G401 (cell line): ENCODE measurements at regions not wholly inside any gene's neighbourhood (a gene's known extent, or its start where the extent isn't known, plus 50 kb on each side); places are given as distances from the start of the nearest gene placed in this dataset.
"Not testable (repeated sequence)": the region's sequence is repeated elsewhere in the genome, so short reads cannot be mapped to it uniquely, and the experiment has no call there.

Experiments
- DNase-seq: peaks from one replicate; pipeline ENCODE4 v3.0.0-alpha.2; 2015; ENCODE audit warnings: low spot score
- in situ Hi-C: cut with HindIII; loops from 2 replicates; pipeline ENCODE4 v1.10.0; 2016; ENCODE audit warnings: low sequenced_read_pairs, mixed read lengths

GRCh38 chr6:147930745-147931144 lies 411.9 kb upstream of the SASH1 start:
- in situ Hi-C loops, result no loop called here
- no peak for DNase-seq

GRCh38 chr6:147933224-147933623 lies 409.4 kb upstream of the SASH1 start:
- no peak for DNase-seq
- in situ Hi-C loops, result no loop called here

GRCh38 chr6:147935656-147936055 lies 407.0 kb upstream of the SASH1 start:
- no peak for DNase-seq
- in situ Hi-C loops, result no loop called here

DNA sequence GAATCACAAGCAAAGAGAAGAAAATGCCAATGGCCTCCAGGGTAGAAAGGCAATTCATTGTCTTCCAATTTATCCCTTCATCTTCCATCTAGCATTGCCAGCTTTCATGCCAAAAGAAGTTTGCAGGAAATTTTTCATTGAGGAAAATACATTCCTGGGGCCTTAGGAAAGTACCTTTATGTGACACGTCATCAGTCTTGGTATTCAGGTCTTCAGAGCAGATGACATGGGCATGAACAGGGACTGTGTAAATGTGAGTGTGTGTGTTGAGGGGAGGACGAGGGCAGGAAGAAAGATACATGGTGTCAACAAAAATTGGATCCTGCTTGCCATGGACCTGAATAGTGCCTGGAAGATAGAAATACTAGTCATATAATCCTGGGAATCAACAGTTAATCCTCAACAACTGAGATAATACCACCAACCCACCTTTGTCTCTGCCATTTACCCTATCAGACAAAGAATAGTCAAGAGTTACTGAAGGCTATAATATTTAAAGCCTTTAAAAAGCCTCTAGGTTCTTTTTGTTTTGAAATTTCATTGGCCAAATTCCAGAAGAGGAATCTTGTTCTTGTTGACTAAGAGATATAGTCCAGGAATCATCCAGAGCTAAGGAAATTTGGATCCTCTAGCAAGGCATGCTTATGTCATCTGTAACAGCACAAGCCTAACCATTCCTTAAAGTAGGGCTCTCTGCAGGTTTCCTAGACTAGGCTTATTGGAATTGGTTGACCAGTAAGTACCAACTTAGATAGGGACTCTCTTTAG lies 405.8 kb upstream of the SASH1 start:
- in situ Hi-C loops, result no loop called here
- no peak for DNase-seq

DNA sequence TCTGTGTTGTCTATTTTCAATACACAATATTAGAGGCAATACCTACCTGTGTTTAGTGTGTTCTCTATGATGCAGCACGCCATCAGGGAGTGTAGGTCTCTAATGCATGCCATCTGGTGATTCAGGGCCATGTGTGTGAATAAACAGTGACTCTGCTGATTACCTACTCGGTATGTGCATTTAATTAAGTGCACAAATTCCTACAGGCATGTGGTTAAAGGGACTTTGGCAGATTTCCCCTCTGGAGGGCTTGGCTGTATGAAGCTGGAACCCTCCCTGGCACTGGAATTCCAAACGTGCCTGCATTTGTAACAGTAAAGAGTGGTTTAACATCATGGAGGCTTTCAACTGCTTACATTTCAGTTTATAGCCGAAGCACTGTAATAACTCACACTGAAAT lies 401.5 kb upstream of the SASH1 start:
- in situ Hi-C loops, result no loop called here
- no peak for DNase-seq

DNA sequence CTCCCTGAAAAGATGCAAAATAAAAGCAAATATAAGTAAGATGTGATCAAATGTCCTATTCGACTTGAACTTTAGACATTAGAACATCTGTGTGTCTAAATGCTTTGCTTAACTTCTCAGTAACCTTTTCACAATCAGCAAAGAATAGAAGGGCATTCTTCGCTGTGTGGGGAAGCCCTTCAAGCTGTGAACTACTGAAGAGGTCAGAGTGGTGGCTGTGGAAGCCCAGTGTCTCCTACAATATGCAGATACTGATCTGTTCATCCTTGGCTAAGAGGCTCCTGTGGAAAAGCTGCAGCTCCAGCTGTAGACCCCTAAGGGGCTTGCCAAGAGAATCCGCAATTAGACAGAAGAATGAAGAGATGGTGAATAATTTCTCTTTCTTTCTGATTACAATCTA lies 400.3 kb upstream of the SASH1 start:
- DNase-seq, result no peak
- in situ Hi-C loops, result no loop called here

GRCh38 chr6:147944122-147944521 lies 398.5 kb upstream of the SASH1 start:
- in situ Hi-C loops, result no loop called here
- DNase-seq, result no peak

DNA sequence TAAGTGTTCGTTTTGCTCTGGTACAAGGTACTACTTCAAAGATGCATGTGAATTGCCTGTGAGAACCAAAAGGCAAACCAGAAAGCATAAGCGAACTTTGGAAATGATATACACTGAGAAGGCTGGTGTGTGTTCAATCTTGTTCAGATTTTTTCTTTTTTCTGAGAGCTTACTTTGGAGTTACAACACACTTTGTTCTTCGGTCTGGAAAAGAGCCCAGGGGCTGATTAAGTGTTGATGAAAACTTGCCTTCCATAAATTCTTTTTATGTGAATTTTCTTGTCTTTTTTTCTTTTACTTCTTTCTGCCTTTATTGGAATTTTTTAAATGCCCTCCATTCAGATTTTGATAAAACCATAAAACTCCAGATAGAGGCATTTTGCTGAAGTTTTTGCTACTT lies 395.1 kb upstream of the SASH1 start:
- in situ Hi-C loops, result no loop called here
- DNase-seq, result no peak

DNA sequence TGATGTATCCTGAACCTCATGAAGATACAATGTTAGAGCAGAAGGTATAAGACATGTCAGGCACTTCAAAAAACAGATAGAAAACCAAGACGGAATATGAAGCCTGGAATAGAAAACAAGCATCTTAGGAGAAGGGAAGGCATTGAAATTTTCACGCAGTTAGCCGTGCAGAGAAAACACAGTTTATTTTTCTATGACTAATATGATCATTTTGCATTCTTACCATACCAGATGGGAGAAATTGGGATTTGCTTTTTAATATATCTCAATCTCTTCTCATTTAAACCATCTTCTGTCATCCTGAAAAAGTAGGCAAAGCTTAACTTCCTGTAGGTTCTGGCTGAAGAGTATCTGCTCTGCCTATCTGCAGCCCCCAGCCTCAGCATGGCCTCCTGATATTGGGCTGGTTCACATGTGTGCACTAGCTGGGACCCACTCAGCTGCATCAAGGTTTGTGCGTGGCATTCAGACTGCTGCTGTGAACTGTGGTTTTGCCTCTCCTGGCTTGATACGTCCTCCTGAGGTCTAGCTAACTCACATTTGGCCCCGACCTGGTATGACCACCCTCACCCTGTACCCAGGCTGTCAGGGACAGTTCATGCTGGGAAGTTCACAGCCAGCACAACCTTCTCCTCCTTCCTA lies 392.5 kb upstream of the SASH1 start:
- in situ Hi-C loops, result no loop called here
- no peak for DNase-seq

GRCh38 chr6:147950623-147950987 lies 392.0 kb upstream of the SASH1 start:
- in situ Hi-C loops, result no loop called here

GRCh38 chr6:147951726-147952125 lies 390.9 kb upstream of the SASH1 start:
- in situ Hi-C loops, result no loop called here
- no peak for DNase-seq

More at GRCh38 chr6:147950623-147950987, 392.0 kb upstream of the SASH1 start:
- no peak for DNase-seq

- in situ Hi-C loops, result no loop called here
- DNase-seq, result no peak
Observed at GRCh38 chr6:147954938-147955337, 387.7 kb upstream of the SASH1 start.

DNA sequence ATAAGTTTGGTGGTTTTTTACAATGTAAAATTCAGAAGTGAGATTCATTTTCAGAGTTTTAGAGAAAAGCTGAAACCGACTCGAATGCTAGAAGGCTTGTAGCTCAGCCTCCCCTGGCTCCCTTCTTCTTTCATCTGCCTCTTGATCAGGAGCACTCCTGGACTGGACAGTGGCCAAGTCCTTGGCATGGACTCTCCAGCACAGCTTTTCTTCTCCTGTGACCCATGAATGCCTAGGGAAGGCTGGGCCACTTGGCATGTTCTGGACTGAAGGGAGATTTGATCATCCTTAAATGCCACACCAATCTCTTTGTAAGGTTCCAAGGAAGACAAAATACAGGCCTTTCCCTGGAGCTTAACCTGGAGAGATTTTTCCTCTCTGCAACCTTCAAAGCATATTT lies 384.0 kb upstream of the SASH1 start:
- in situ Hi-C loops, result no loop called here
- DNase-seq, result no peak

GRCh38 chr6:147961481-147962141 lies 381.0 kb upstream of the SASH1 start:
- in situ Hi-C loops, result no loop called here

DNA sequence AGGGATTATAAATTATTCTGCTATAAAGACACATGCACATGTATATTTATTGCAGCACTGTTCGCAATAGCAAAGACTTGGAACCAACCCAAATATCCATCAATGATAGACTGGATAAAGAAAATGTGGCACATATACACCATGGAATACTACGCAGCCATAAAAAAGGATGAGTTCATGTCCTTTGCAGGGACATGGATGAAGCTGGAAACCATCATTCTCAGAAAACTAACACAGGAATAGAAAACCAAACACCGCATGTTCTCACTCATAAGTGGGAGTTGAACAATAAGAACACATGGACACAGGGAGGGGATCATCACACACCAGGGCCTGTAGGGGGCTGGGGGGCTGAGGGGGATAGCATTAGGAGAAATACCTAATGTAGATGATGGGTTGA lies 377.2 kb upstream of the SASH1 start:
- DNase-seq, in situ Hi-C loops: not testable (repeated sequence)

More at GRCh38 chr6:147961481-147962141, 381.0 kb upstream of the SASH1 start:
- DNase-seq, result no peak

- no peak for DNase-seq
- in situ Hi-C loops, result no loop called here
Observed at GRCh38 chr6:147970970-147971369, 371.7 kb upstream of the SASH1 start.

- in situ Hi-C loops, result no loop called here
- no peak for DNase-seq
Observed at GRCh38 chr6:147972448-147972847, 370.2 kb upstream of the SASH1 start.

DNA sequence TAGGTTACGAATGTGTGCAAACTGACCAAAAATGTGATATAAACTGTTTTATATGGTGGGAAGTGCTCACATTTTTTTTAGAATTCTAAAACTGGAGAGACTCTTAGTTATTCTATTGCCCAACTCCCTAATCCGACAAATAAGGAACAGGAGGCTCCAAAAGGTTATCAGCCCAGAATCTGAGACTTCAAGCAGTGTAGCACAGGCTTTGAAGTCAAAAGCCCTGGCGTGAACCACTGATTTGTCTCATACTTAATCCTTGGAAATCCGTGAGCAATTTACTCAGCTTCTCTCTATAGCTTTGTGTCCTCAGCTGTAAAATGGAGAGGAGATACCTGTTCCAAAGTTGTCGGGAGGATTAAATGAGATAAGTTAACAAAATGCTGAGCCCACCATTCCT lies 368.8 kb upstream of the SASH1 start:
- DNase-seq, result no peak
- in situ Hi-C loops, result no loop called here

GRCh38 chr6:147974376-147974775 lies 368.3 kb upstream of the SASH1 start:
- in situ Hi-C loops, result no loop called here
- no peak for DNase-seq

DNA sequence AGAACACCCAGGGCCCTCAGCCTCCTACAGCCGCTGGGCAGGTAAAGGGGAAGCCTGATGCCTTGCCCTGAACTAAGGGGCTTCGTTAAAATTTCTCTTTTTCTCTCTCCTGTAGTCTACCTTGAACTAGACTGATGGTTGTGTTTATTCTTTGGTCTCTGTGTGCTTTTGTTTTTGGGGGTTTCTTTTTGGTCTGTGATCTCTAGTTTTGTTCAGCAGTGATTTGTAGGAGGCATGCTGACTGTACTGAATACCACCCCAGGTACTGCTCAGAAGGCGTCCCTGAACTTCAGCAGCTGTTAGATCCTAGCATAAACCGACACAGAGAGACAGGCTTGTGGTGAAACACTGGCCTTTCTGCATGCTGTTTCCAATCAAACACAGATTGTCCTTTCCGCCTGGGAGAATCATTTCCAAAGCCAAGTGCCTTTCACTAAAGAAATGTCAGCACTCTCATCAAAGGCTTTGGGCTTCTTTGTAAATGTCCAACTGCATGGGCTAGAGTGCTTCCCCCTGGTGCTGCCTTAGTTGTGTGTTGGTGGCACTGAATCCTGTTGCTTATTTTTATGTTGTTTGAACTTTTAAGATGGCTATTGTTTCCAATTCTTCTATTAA lies 364.7 kb upstream of the SASH1 start:
- in situ Hi-C loops, result no loop called here
- no peak for DNase-seq
